ENCODE measurements at regions not wholly inside any gene's neighbourhood (a gene's known extent, or its start where the extent isn't known, plus 50 kb on each side); places are given as distances from the start of the nearest gene placed in this dataset.

DNA sequence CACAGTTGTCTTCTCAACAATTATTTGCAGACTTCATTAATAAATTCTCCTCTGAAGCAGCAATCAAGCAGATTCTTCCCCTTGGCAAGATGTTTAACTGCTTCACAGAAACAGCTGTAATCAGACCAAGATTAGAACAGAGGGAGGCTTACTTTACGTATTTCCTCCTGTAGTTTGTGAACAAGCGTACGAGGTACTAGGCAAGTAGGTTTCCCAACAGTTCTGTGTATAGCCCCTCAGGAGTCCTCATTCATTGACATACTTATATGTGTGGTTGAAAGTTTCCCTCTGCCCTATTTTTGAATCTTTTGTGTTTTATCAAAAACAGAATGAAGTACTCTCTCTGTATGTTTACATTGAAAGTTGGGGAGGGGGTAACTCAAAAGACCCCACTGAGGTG, 128.0 kb downstream of the SPATA31D1 start:
- H3K4me2 ChIP-seq (ENCODE audit: low read length) = no peak overlapping the region
- no peak overlapping the region for H3K9ac ChIP-seq (ENCODE audit: low read length)
- H2AFZ ChIP-seq (ENCODE audit: low read depth, low read length) = no peak overlapping the region
- H3K27ac ChIP-seq (ENCODE audit: low read length) = no peak overlapping the region
- no peaks in the 10 kb centered on the region for H3K36me3 ChIP-seq (ENCODE audit: insufficient read depth, low read length)
- H3K4me3 ChIP-seq (ENCODE audit: low read length) = no peak overlapping the region
- TF ChIP-seq REST (IDR thresholded peaks at IDR 0.05; ENCODE audit: borderline replicate concordance) (no peak), RAD21 (conservative IDR thresholded peaks at IDR 0.05) (no peak), MXI1 (conservative IDR thresholded peaks at IDR 0.05; ENCODE audit: poor library complexity, severe bottlenecking) (no peak), POLR2AphosphoS5 (IDR thresholded peaks at IDR 0.05) (no peak), TAF1 (IDR thresholded peaks at IDR 0.05; ENCODE audit: low read depth) (no peak), EZH2 (IDR thresholded peaks at IDR 0.05; ENCODE audit: borderline replicate concordance, insufficient read depth, low read length, poor library complexity, severe bottlenecking) (no peak), CTCF (IDR thresholded peaks at IDR 0.05; ENCODE audit: poor library complexity, severe bottlenecking) (no peak), EP300 (conservative IDR thresholded peaks at IDR 0.05; ENCODE audit: poor library complexity, severe bottlenecking) (no peak)
- H3F3A ChIP-seq (ENCODE audit: insufficient read depth, low read length, poor library complexity, severe bottlenecking) = no peaks in the 10 kb centered on the region
- H3K27me3 ChIP-seq (ENCODE audit: insufficient read depth, low read depth, low read length) = no peaks in the 10 kb centered on the region
- no peaks in the 10 kb centered on the region for H3K9me2 ChIP-seq (ENCODE audit: insufficient read depth, low read length)
- no peaks in the 10 kb centered on the region for H3K79me2 ChIP-seq (replicated peaks; ENCODE audit: insufficient read depth, low read length)
- H3K9me3 ChIP-seq (ENCODE audit: low read length) = no peaks in the 10 kb centered on the region
- H4K20me1 ChIP-seq (ENCODE audit: insufficient read depth) = no peaks in the 10 kb centered on the region

- H3K9me2 ChIP-seq (ENCODE audit: insufficient read depth, low read length) = no peaks in the 10 kb centered on the region
- no peak overlapping the region for H3K9ac ChIP-seq (ENCODE audit: low read length)
- no peaks in the 10 kb centered on the region for H3K79me2 ChIP-seq (replicated peaks; ENCODE audit: insufficient read depth, low read length)
- H3K4me3 ChIP-seq (ENCODE audit: low read length) = no peak overlapping the region
- no peaks in the 10 kb centered on the region for H3F3A ChIP-seq (ENCODE audit: insufficient read depth, low read length, poor library complexity, severe bottlenecking)
- no peaks in the 10 kb centered on the region for H3K36me3 ChIP-seq (ENCODE audit: insufficient read depth, low read length)
- no peak overlapping the region for H3K27ac ChIP-seq (ENCODE audit: low read length)
- no peaks in the 10 kb centered on the region for H4K20me1 ChIP-seq (ENCODE audit: insufficient read depth)
- H2AFZ ChIP-seq (ENCODE audit: low read depth, low read length) = no peak overlapping the region
- no peak overlapping the region for H3K4me2 ChIP-seq (ENCODE audit: low read length)
- H3K27me3 ChIP-seq (ENCODE audit: insufficient read depth, low read depth, low read length) = no peaks in the 10 kb centered on the region
- no peak for TF ChIP-seq MXI1 (conservative IDR thresholded peaks at IDR 0.05; ENCODE audit: poor library complexity, severe bottlenecking)
- no peak for TF ChIP-seq CTCF (IDR thresholded peaks at IDR 0.05; ENCODE audit: poor library complexity, severe bottlenecking)
- no peak for TF ChIP-seq SMC3 (conservative IDR thresholded peaks at IDR 0.05; ENCODE audit: poor library complexity)
- no peak for TF ChIP-seq REST (IDR thresholded peaks at IDR 0.05; ENCODE audit: borderline replicate concordance)
- no peak for TF ChIP-seq TAF1 (IDR thresholded peaks at IDR 0.05; ENCODE audit: low read depth)
- no peak for TF ChIP-seq EZH2 (IDR thresholded peaks at IDR 0.05; ENCODE audit: borderline replicate concordance, insufficient read depth, low read length, poor library complexity, severe bottlenecking)
- no peak for TF ChIP-seq POLR2AphosphoS5 (IDR thresholded peaks at IDR 0.05)
- no peak for TF ChIP-seq EP300 (conservative IDR thresholded peaks at IDR 0.05; ENCODE audit: poor library complexity, severe bottlenecking)
- no peak for TF ChIP-seq RAD21 (conservative IDR thresholded peaks at IDR 0.05)
- H3K9me3 ChIP-seq (ENCODE audit: low read length) = no peaks in the 10 kb centered on the region
Observed at GRCh38 chr9:82117026-82117811, 128.6 kb downstream of the SPATA31D1 start.
